A673 (cell line): ENCODE measurements at regions not wholly inside any gene's neighbourhood (a gene's known extent, or its start where the extent isn't known, plus 50 kb on each side); places are given as distances from the start of the nearest gene placed in this dataset.
"Not testable (repeated sequence)": the region's sequence is repeated elsewhere in the genome, so short reads cannot be mapped to it uniquely, and the experiment has no call there.

Experiments
- BruUV-seq: library from RNA; stranded (reverse); fragments of 400-500 nt; replicated peaks from 2 replicates; lab custom pipeline; 2021; lab: Mats Ljungman, UMichigan
- CTCF ChIA-PET: fragments of 300-600 bp; sonication (Branson Sonifier 250); formaldehyde crosslinking; loops from one replicate; lab custom pipeline; 2022; ENCODE audit warnings: antibody characterized with exemption; lab: Charles Lee
- POLR2A ChIA-PET: fragments of 300-600 bp; sonication (Branson Sonifier 250); formaldehyde crosslinking; loops from one replicate; lab custom pipeline; 2022; ENCODE audit warnings: antibody characterized with exemption; ENCODE audit not compliant: low non-redundant PET; lab: Charles Lee
- DNase-seq: peaks from one replicate; pipeline ENCODE4 v3.0.0-alpha.2; 2015; ENCODE audit warnings: low spot score
- H3K27ac ChIP-seq: fragments of 200-600 bp; sonication (generic); 2 replicates; pipeline ENCODE4 v1.5.1; 2016; ENCODE audit warnings: mixed run types, low read depth, mild to moderate bottlenecking, mixed read lengths, antibody characterized with exemption, low read length; ENCODE audit not compliant: poor library complexity, severe bottlenecking
- H3K27me3 ChIP-seq: fragments of 200-600 bp; sonication (generic); replicated peaks from 2 replicates; pipeline ENCODE4 v1.6.1; 2017; ENCODE audit warnings: mixed run types, low read depth, mild to moderate bottlenecking, mixed read lengths, antibody characterized with exemption, low read length; ENCODE audit not compliant: insufficient read depth, poor library complexity
- H3K36me3 ChIP-seq: fragments of 200-600 bp; sonication (generic); 2 replicates; pipeline ENCODE4 v1.6.1; 2016; ENCODE audit warnings: mixed run types, mild to moderate bottlenecking, mixed read lengths, antibody characterized with exemption, low read length; ENCODE audit not compliant: insufficient read depth, poor library complexity, severe bottlenecking
- H3K4me1 ChIP-seq: fragments of 200-600 bp; sonication (generic); 2 replicates; pipeline ENCODE4 v1.6.1; 2017; ENCODE audit warnings: mixed run types, mild to moderate bottlenecking, mixed read lengths, antibody characterized with exemption, low read length; ENCODE audit not compliant: insufficient read depth, poor library complexity, severe bottlenecking
- H3K4me3 ChIP-seq: fragments of 200-600 bp; sonication (generic); 2 replicates; pipeline ENCODE4 v1.5.1; 2016; ENCODE audit warnings: low read depth, mixed run types, mild to moderate bottlenecking, mixed read lengths, low read length; ENCODE audit not compliant: poor library complexity, severe bottlenecking
- H3K9me3 ChIP-seq: fragments of 200-600 bp; sonication (generic); 2 replicates; pipeline ENCODE4 v1.6.1; 2016; ENCODE audit warnings: mixed run types, low read depth, mild to moderate bottlenecking, mixed read lengths, antibody characterized with exemption, low read length; ENCODE audit not compliant: poor library complexity, severe bottlenecking
- EZH2 ChIP-seq: fragments of 200-600 bp; sonication (generic); IDR thresholded peaks from 2 replicates; pipeline ENCODE4 v1.6.1; 2017; ENCODE audit warnings: borderline replicate concordance, low read depth, mild to moderate bottlenecking, mixed read lengths, antibody characterized with exemption, low read length; ENCODE audit not compliant: poor library complexity, severe bottlenecking
- intact Hi-C: fragments of 100-400 bp; cut with micrococcal nuclease; formaldehyde crosslinking; loops from one replicate; pipeline ENCODE4 v1.10.0; 2022; ENCODE audit not compliant: unreplicated experiment
- TF ChIP-seq, protein P1 (sequence below): fragments of 300-800, 200-600 bp; sonication (generic); conservative IDR thresholded peaks from 2 replicates; pipeline ENCODE4 v1.5.1; 2017; ENCODE audit warnings: low read depth, mild to moderate bottlenecking, antibody characterized with exemption, low read length, moderate library complexity, mixed read lengths

DNA sequence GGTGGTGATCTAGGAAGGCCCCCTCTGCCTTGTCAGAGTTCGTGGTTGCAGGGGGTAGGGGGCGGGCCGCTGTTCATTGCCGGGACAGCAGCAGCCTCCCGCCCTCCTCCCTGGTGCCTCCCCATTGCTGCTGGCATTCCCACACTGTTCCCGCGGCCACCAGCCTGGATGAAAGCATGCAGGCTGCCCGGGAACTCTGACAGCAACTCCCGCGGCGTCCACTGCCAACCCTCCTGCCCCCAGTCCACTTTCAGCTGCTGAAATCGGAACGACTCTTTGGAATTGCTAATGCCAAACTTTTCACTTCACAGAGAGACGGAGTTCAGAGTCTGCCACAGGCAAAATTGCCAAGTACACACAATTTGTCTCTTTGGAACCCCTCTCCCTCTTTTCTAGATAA lies 121.9 kb downstream of the BEND2 start:
- no peaks in the 10 kb centered on the region for H3K36me3 ChIP-seq
- TF ChIP-seq, protein P1, sequence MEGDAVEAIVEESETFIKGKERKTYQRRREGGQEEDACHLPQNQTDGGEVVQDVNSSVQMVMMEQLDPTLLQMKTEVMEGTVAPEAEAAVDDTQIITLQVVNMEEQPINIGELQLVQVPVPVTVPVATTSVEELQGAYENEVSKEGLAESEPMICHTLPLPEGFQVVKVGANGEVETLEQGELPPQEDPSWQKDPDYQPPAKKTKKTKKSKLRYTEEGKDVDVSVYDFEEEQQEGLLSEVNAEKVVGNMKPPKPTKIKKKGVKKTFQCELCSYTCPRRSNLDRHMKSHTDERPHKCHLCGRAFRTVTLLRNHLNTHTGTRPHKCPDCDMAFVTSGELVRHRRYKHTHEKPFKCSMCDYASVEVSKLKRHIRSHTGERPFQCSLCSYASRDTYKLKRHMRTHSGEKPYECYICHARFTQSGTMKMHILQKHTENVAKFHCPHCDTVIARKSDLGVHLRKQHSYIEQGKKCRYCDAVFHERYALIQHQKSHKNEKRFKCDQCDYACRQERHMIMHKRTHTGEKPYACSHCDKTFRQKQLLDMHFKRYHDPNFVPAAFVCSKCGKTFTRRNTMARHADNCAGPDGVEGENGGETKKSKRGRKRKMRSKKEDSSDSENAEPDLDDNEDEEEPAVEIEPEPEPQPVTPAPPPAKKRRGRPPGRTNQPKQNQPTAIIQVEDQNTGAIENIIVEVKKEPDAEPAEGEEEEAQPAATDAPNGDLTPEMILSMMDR: no peak
- no peak for TF ChIP-seq EZH2
- H3K27ac ChIP-seq: no peak overlapping the region
- no peak for DNase-seq
- H3K4me1 ChIP-seq: no peaks in the 10 kb centered on the region
- CTCF ChIA-PET: no interaction called here
- no peaks in the 10 kb centered on the region for H3K9me3 ChIP-seq
- no TSS peak for BruUV-seq
- no peak overlapping the region for H3K4me3 ChIP-seq
- H3K27me3 ChIP-seq: no peaks in the 10 kb centered on the region
- intact Hi-C loops: no loop called here
- POLR2A ChIA-PET: no interaction called here

DNA sequence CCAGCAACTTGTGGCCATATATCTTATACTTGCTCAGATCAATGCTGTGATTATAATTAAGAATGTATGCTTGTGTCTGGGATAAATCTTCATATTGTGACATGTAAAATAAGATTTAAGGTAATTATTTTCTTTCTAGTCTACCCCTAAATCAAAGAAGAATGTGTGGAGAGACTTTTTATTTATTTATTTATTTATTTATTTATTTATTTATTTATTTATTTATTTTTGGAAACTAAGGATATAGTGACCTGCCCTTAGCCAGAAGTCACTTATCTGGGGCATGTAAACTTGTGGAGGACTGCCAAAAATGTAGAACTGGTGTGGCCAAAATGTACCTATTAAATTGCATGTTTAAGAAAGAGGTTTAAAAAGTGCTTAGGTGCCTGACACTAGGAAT lies 144.3 kb downstream of the BEND2 start:
- Histone ChIP-seq H3K4me3 (no peak overlapping the region), H3K27ac (no peak overlapping the region), H3K9me3 (no peaks in the 10 kb centered on the region), H3K36me3 (no peaks in the 10 kb centered on the region), H3K4me1 (peaks cover 11% of the 10 kb centered on the region), H3K27me3 (no peaks in the 10 kb centered on the region)
- ChIA-PET POLR2A (no interaction called here), CTCF (no interaction called here)
- TF ChIP-seq, protein P1: no peak
- no peak for TF ChIP-seq EZH2
- intact Hi-C loops: no loop called here
- BruUV-seq: no TSS peak
- no peak for DNase-seq

DNA sequence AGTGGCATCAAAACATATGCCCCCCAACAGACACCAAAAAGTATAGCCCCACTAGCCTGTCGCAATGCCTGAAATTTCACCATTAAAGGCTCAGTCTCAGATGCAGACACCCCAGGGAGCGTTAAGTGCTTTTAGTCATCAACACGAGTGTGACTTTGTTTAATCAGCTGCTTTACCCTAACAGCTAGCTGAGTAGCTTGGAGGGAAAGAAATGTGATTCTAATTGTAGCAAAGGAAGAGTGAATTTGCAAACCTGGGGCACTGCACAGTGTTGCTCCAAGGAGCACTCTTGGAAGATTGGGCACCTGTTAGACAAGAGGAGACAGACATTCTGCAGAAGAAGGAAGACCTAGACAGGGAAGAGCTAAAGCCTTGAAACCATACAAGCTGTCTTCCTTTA lies 145.1 kb downstream of the BEND2 start:
- intact Hi-C loops: no loop called here
- Histone ChIP-seq H3K27ac (no peak overlapping the region), H3K4me1 (peaks cover 11% of the 10 kb centered on the region), H3K27me3 (no peaks in the 10 kb centered on the region), H3K36me3 (no peaks in the 10 kb centered on the region), H3K4me3 (no peak overlapping the region), H3K9me3 (no peaks in the 10 kb centered on the region)
- ChIA-PET CTCF (no interaction called here), POLR2A (no interaction called here)
- no TSS peak for BruUV-seq
- no peak for TF ChIP-seq EZH2
- TF ChIP-seq, protein P1: no peak
- DNase-seq: peak; percentile 58

DNA sequence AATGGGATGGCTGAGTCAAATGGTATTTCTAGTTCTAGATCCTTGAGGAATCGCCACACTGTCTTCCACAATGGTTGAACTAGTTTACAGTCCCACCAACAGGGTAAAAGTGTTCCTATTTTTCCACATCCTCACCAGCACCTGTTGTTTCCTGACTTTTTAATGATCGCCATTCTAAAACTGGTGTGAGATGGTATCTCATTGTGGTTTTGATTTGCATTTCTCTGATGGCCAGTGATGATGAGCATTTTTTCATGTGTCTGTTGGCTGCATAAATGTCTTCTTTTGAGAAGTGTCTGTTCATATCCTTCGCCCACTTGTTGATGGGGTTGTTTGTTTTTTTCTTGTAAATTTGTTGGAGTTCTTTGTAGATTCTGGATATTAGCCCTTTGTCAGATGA lies 152.6 kb downstream of the BEND2 start:
- H3K27ac ChIP-seq, DNase-seq, H3K27me3 ChIP-seq, H3K9me3 ChIP-seq, H3K4me3 ChIP-seq, BruUV-seq, POLR2A ChIA-PET, CTCF ChIA-PET, H3K36me3 ChIP-seq, intact Hi-C loops, H3K4me1 ChIP-seq: not testable (repeated sequence)
